Osteoblast (primary cell): ENCODE measurements at regions not wholly inside any gene's neighbourhood (a gene's known extent, or its start where the extent isn't known, plus 50 kb on each side); places are given as distances from the start of the nearest gene placed in this dataset.

ENCODE experiments used
- DNase-seq: peaks from one replicate; pipeline ENCODE4 v3.0.0; 2011; ENCODE audit warnings: low spot score, mixed read lengths; ENCODE audit not compliant: insufficient read length; ENCODE audit errors: missing footprints
- H2AFZ ChIP-seq: 2 replicates; pipeline ENCODE4 v1.6.0; 2011; ENCODE audit warnings: mild to moderate bottlenecking, low read length
- H3K27ac ChIP-seq: 2 replicates; pipeline ENCODE4 v1.5.1; 2011; ENCODE audit warnings: mild to moderate bottlenecking, low read depth, low read length, moderate library complexity
- H3K27me3 ChIP-seq: 2 replicates; pipeline ENCODE4 v1.6.0; 2012; ENCODE audit warnings: mild to moderate bottlenecking, control low read depth, inconsistent platforms, low read length, moderate library complexity; ENCODE audit not compliant: insufficient read depth
- H3K36me3 ChIP-seq: 2 replicates; pipeline ENCODE4 v1.5.1; 2011; ENCODE audit warnings: mild to moderate bottlenecking, low read length, control low read depth, moderate library complexity; ENCODE audit not compliant: insufficient read depth
- H3K4me1 ChIP-seq: 2 replicates; pipeline ENCODE4 v1.5.1; 2011; ENCODE audit warnings: mild to moderate bottlenecking, low read length, control low read depth, moderate library complexity; ENCODE audit not compliant: insufficient read depth
- H3K4me2 ChIP-seq: 2 replicates; pipeline ENCODE4 v1.6.0; 2011; ENCODE audit warnings: mild to moderate bottlenecking, low read length; ENCODE audit not compliant: insufficient read depth
- H3K4me3 ChIP-seq: fragments of 200-600 bp; sonication (generic); 3 replicates; pipeline ENCODE4 v1.5.1; 2012; ENCODE audit warnings: mild to moderate bottlenecking, low read length, inconsistent platforms; ENCODE audit not compliant: insufficient read depth
- H3K79me2 ChIP-seq: 2 replicates; pipeline ENCODE4 v1.6.0; 2012; ENCODE audit warnings: mild to moderate bottlenecking, low read length, control low read depth, inconsistent platforms; ENCODE audit not compliant: insufficient read depth
- H3K9me3 ChIP-seq: 2 replicates; pipeline ENCODE4 v1.5.1; 2011; ENCODE audit warnings: low read depth, low read length, control low read depth
- H4K20me1 ChIP-seq: 2 replicates; pipeline ENCODE4 v1.6.0; 2012; ENCODE audit warnings: mild to moderate bottlenecking, low read length, control low read depth; ENCODE audit not compliant: insufficient read depth
- CTCF ChIP-seq: IDR thresholded peaks from 2 replicates; pipeline ENCODE4 v1.5.1; 2011; ENCODE audit warnings: mild to moderate bottlenecking, low read depth, low read length, moderate library complexity; ENCODE audit errors: extremely low read depth

- no peaks in the 10 kb centered on the region for H3K79me2 ChIP-seq
- no peaks in the 10 kb centered on the region for H3K9me3 ChIP-seq
- H3K4me3 ChIP-seq, result no peak overlapping the region
- no peaks in the 10 kb centered on the region for H3K36me3 ChIP-seq
- no peak overlapping the region for H3K27ac ChIP-seq
- no peak overlapping the region for H3K4me2 ChIP-seq
- no peaks in the 10 kb centered on the region for H3K27me3 ChIP-seq
- no peaks in the 10 kb centered on the region for H4K20me1 ChIP-seq
- H2AFZ ChIP-seq, result no peak overlapping the region
- no peak for DNase-seq
- no peaks in the 10 kb centered on the region for H3K4me1 ChIP-seq
- no peak for TF ChIP-seq CTCF
Observed at GRCh38 chr10:25694971-25695370, 239.1 kb upstream of the MYO3A start.

- Histone ChIP-seq H3K4me2 (no peak overlapping the region), H3K36me3 (no peaks in the 10 kb centered on the region), H2AFZ (no peak overlapping the region), H4K20me1 (no peaks in the 10 kb centered on the region), H3K79me2 (no peaks in the 10 kb centered on the region), H3K27me3 (no peaks in the 10 kb centered on the region), H3K27ac (no peak overlapping the region), H3K9me3 (no peaks in the 10 kb centered on the region), H3K4me3 (no peak overlapping the region), H3K4me1 (no peaks in the 10 kb centered on the region)
- DNase-seq, result no peak
- TF ChIP-seq CTCF, result no peak
Observed at GRCh38 chr10:25695586-25695985, 238.4 kb upstream of the MYO3A start.

- H3K27ac ChIP-seq, result no peak overlapping the region
- DNase-seq, result no peak
- no peaks in the 10 kb centered on the region for H3K9me3 ChIP-seq
- no peak for TF ChIP-seq CTCF
- no peaks in the 10 kb centered on the region for H3K4me1 ChIP-seq
- H3K4me3 ChIP-seq, result no peak overlapping the region
- H3K36me3 ChIP-seq, result no peaks in the 10 kb centered on the region
- no peaks in the 10 kb centered on the region for H3K79me2 ChIP-seq
- H4K20me1 ChIP-seq, result no peaks in the 10 kb centered on the region
- no peaks in the 10 kb centered on the region for H3K27me3 ChIP-seq
- H2AFZ ChIP-seq, result no peak overlapping the region
- H3K4me2 ChIP-seq, result no peak overlapping the region
Observed at GRCh38 chr10:25696013-25696708, 237.9 kb upstream of the MYO3A start.

- Histone ChIP-seq H3K27me3 (no peaks in the 10 kb centered on the region), H2AFZ (no peak overlapping the region), H3K4me1 (no peaks in the 10 kb centered on the region), H3K27ac (no peak overlapping the region), H4K20me1 (no peaks in the 10 kb centered on the region), H3K36me3 (no peaks in the 10 kb centered on the region), H3K4me2 (no peak overlapping the region), H3K4me3 (no peak overlapping the region), H3K9me3 (no peaks in the 10 kb centered on the region), H3K79me2 (no peaks in the 10 kb centered on the region)
- no peak for TF ChIP-seq CTCF
- DNase-seq, result no peak
Observed at GRCh38 chr10:25697412-25697811, 236.6 kb upstream of the MYO3A start.
